ENCODE measurements at regions not wholly inside any gene's neighbourhood (a gene's known extent, or its start where the extent isn't known, plus 50 kb on each side); places are given as distances from the start of the nearest gene placed in this dataset.
A peak's percentile ranks its signal among the peaks of the same experiment; 100 is the strongest.

GRCh38 chr14:97624985-97625384, 827.8 kb downstream of the VRK1 start:
- DNase-seq = no peak

- DNase-seq = peak; percentile 96
Observed at GRCh38 chr14:97625477-97625876, 828.3 kb downstream of the VRK1 start.

GRCh38 chr14:97626088-97626487, 828.9 kb downstream of the VRK1 start:
- peak; percentile 96 for DNase-seq

GRCh38 chr14:97630249-97630648, 833.1 kb downstream of the VRK1 start:
- no peak for DNase-seq

GRCh38 chr14:97633131-97633738, 836.1 kb downstream of the VRK1 start:
- DNase-seq = peak; percentile 34

- DNase-seq = peak; percentile 73
Observed at GRCh38 chr14:97634751-97635150, 837.6 kb downstream of the VRK1 start.

GRCh38 chr14:97638864-97639263, 841.7 kb downstream of the VRK1 start:
- no peak for DNase-seq

GRCh38 chr14:97640031-97640430, 842.8 kb downstream of the VRK1 start:
- DNase-seq = no peak

- DNase-seq = peak; percentile 94
Observed at GRCh38 chr14:97641827-97642226, 844.6 kb downstream of the VRK1 start.

- DNase-seq = no peak
Observed at GRCh38 chr14:97642631-97643030, 845.4 kb downstream of the VRK1 start.

GRCh38 chr14:97644365-97644764, 847.2 kb downstream of the VRK1 start:
- DNase-seq = no peak

- no peak for DNase-seq
Observed at GRCh38 chr14:97649752-97650151, 852.6 kb downstream of the VRK1 start.

GRCh38 chr14:97655169-97655948, 858.2 kb downstream of the VRK1 start:
- DNase-seq = no peak

- no peak for DNase-seq
Observed at GRCh38 chr14:97657609-97658008, 860.4 kb downstream of the VRK1 start.

GRCh38 chr14:97687944-97688630, 890.9 kb downstream of the VRK1 start:
- peak; percentile 17 for DNase-seq

GRCh38 chr14:97688631-97689336, 891.6 kb downstream of the VRK1 start:
- no peak for DNase-seq

GRCh38 chr14:97692084-97692483, 894.9 kb downstream of the VRK1 start:
- DNase-seq = peak; percentile 88

- DNase-seq = no peak
Observed at GRCh38 chr14:97695456-97695981, 898.3 kb downstream of the VRK1 start.

GRCh38 chr14:97697772-97698171, 900.6 kb downstream of the VRK1 start:
- DNase-seq = no peak

- DNase-seq = no peak
Observed at GRCh38 chr14:97699026-97699425, 901.8 kb downstream of the VRK1 start.

- no peak for DNase-seq
Observed at GRCh38 chr14:97703006-97703760, 906.0 kb downstream of the VRK1 start.

- DNase-seq = no peak
Observed at GRCh38 chr14:97704316-97704885, 907.2 kb downstream of the VRK1 start.
